GM23338 (cell line): ENCODE measurements at regions not wholly inside any gene's neighbourhood (a gene's known extent, or its start where the extent isn't known, plus 50 kb on each side); places are given as distances from the start of the nearest gene placed in this dataset.
"Not testable (repeated sequence)": the region's sequence is repeated elsewhere in the genome, so short reads cannot be mapped to it uniquely, and the experiment has no call there.

Source experiments
- ATAC-seq: fragments of 200-7000 bp; cut with Tn5 transposase; 3 replicates; pipeline ENCODE4 v1.9.1; 2020
- DNase-seq: peaks from one replicate; pipeline ENCODE4 v3.0.0-alpha.2; 2015; ENCODE audit warnings: low spot score
- H2AFZ ChIP-seq: fragments of 200-600 bp; sonication (generic); 2 replicates; pipeline ENCODE4 v1.8.0; 2016; ENCODE audit warnings: antibody characterized with exemption, mild to moderate bottlenecking, moderate library complexity
- H3F3A ChIP-seq: fragments of 200-600 bp; sonication (generic); replicated peaks from 2 replicates; pipeline ENCODE4 v1.8.0; 2017; ENCODE audit warnings: antibody characterized with exemption, mixed run types, low read depth
- H3K27ac ChIP-seq: fragments of 200-600 bp; sonication (generic); 2 replicates; pipeline ENCODE4 v1.6.1; 2016; ENCODE audit warnings: low read depth
- H3K27me3 ChIP-seq: fragments of 200-600 bp; sonication (generic); 2 replicates; pipeline ENCODE4 v1.8.0; 2016; ENCODE audit warnings: mild to moderate bottlenecking, mixed run types, moderate library complexity; ENCODE audit not compliant: insufficient read depth
- H3K36me3 ChIP-seq: fragments of 200-600 bp; sonication (generic); 2 replicates; pipeline ENCODE4 v1.8.0; 2016; ENCODE audit warnings: mild to moderate bottlenecking; ENCODE audit not compliant: insufficient read depth
- H3K4me1 ChIP-seq: fragments of 200-600 bp; sonication (generic); 2 replicates; pipeline ENCODE4 v1.8.0; 2016; ENCODE audit warnings: mild to moderate bottlenecking, moderate library complexity; ENCODE audit not compliant: insufficient read depth
- H3K4me2 ChIP-seq: fragments of 200-600 bp; sonication (generic); 2 replicates; pipeline ENCODE4 v1.7.1; 2017; ENCODE audit warnings: mixed run types
- H3K4me3 ChIP-seq: fragments of 200-600 bp; sonication (generic); 2 replicates; pipeline ENCODE4 v1.6.1; 2016; ENCODE audit warnings: mixed run types
- H3K79me2 ChIP-seq: fragments of 200-600 bp; sonication (generic); replicated peaks from 2 replicates; pipeline ENCODE4 v1.8.0; 2017; ENCODE audit warnings: mild to moderate bottlenecking; ENCODE audit not compliant: insufficient read depth
- H3K9me2 ChIP-seq: fragments of 200-600 bp; sonication (generic); 2 replicates; pipeline ENCODE4 v1.8.0; 2017; ENCODE audit not compliant: insufficient read depth
- H4K20me1 ChIP-seq: fragments of 200-600 bp; sonication (generic); replicated peaks from 2 replicates; pipeline ENCODE4 v1.8.0; 2017; ENCODE audit warnings: mild to moderate bottlenecking; ENCODE audit not compliant: insufficient read depth
- H3K27ac Mint-ChIP-seq: 2 replicates; pipeline ENCODE4 v1.8.0; 2020; ENCODE audit warnings: inconsistent platforms, mild to moderate bottlenecking, moderate library complexity, mixed read lengths
- H3K27me3 Mint-ChIP-seq: 3 replicates; pipeline ENCODE4 v1.8.0; 2022; ENCODE audit warnings: low read depth, mild to moderate bottlenecking, moderate library complexity, mixed read lengths, inconsistent platforms; ENCODE audit not compliant: insufficient read depth, poor library complexity
- H3K36me3 Mint-ChIP-seq: 3 replicates; pipeline ENCODE4 v1.8.0; 2021; ENCODE audit warnings: low read depth, mild to moderate bottlenecking, inconsistent platforms, moderate library complexity, mixed read lengths
- H3K4me1 Mint-ChIP-seq: 3 replicates; pipeline ENCODE4 v1.8.0; 2020; ENCODE audit warnings: mild to moderate bottlenecking, inconsistent platforms, mixed read lengths
- H3K4me3 Mint-ChIP-seq: 3 replicates; pipeline ENCODE4 v1.8.0; 2021; ENCODE audit warnings: moderate library complexity, mild to moderate bottlenecking, inconsistent platforms, mixed read lengths
- H3K9me3 Mint-ChIP-seq: 3 replicates; pipeline ENCODE4 v1.8.0; 2020; ENCODE audit warnings: moderate library complexity, mild to moderate bottlenecking, inconsistent platforms, mixed read lengths
- CREB1 ChIP-seq: fragments of 250-450 bp; sonication (Bioruptor Pico); IDR thresholded peaks from 2 replicates; pipeline ENCODE4 v1.5.0; 2020; ENCODE audit warnings: low read depth, mild to moderate bottlenecking, moderate library complexity
- CTCF ChIP-seq, 2 experiments: fragments of 200-600 bp in 1 of 2; sonication (generic) in 1 of 2; conservative IDR thresholded peaks; 2 replicates each; pipeline versions ENCODE4 v1.5.1 to v1.6.1; 2016 to 2017; ENCODE audit warnings: antibody characterized with exemption in 2 of 2, low read depth in 2 of 2, mild to moderate bottlenecking in 2 of 2, moderate library complexity in 1 of 2
- EZH2 ChIP-seq: fragments of 200-600 bp; sonication (generic); IDR thresholded peaks from one replicate; pipeline ENCODE4 v1.8.0; 2017; ENCODE audit warnings: antibody characterized with exemption, mild to moderate bottlenecking, low read depth; ENCODE audit not compliant: unreplicated experiment
- EZH2phosphoT487 ChIP-seq: fragments of 200-600 bp; sonication (generic); IDR thresholded peaks from one replicate; pipeline ENCODE4 v1.8.1; 2018; ENCODE audit warnings: antibody characterized with exemption; ENCODE audit not compliant: unreplicated experiment
- JUNB ChIP-seq: IDR thresholded peaks from one replicate; pipeline ENCODE4 v1.6.1; 2016; ENCODE audit warnings: antibody characterized with exemption; ENCODE audit not compliant: unreplicated experiment
- NANOG ChIP-seq: IDR thresholded peaks from 2 replicates; pipeline ENCODE4 v1.6.1; 2016; ENCODE audit warnings: antibody characterized with exemption, borderline replicate concordance
- POLR2AphosphoS5 ChIP-seq: IDR thresholded peaks from 2 replicates; pipeline ENCODE4 v1.6.1; 2016; ENCODE audit warnings: antibody characterized with exemption, low read depth
- REST ChIP-seq: IDR thresholded peaks from one replicate; pipeline ENCODE4 v1.6.1; 2018; ENCODE audit warnings: antibody characterized with exemption; ENCODE audit not compliant: unreplicated experiment
- STAT1 ChIP-seq: IDR thresholded peaks from one replicate; pipeline ENCODE4 v1.6.1; 2016; ENCODE audit warnings: antibody characterized with exemption; ENCODE audit not compliant: unreplicated experiment
- ZNF114 ChIP-seq: fragments of 250-450 bp; sonication (Bioruptor Pico); IDR thresholded peaks from 2 replicates; pipeline ENCODE4 v1.5.0; 2020; ENCODE audit warnings: mild to moderate bottlenecking, moderate library complexity
- ZNF331 ChIP-seq: fragments of 250-450 bp; sonication (Bioruptor Pico); IDR thresholded peaks from 2 replicates; pipeline ENCODE4 v1.5.0; 2020; ENCODE audit warnings: low read depth, mild to moderate bottlenecking, moderate library complexity

- peak; percentile 25; the same call in 2 of the 3 replicates for ATAC-seq
Observed at GRCh38 chr13:67383109-67383757, 153.1 kb upstream of the PCDH9 start.

GRCh38 chr13:67377919-67378318 lies 147.8 kb upstream of the PCDH9 start:
- Mint-ChIP-seq H3K27me3 (no peaks in the 10 kb centered on the region), H3K4me1 (peaks cover 14% of the 10 kb centered on the region), H3K4me3 (no peak overlapping the region), H3K27ac (peak overlapping the region; percentile 47; the same call in 1 of the 2 replicates), H3K9me3 (no peaks in the 10 kb centered on the region), H3K36me3 (no peaks in the 10 kb centered on the region)
- no peak overlapping the region for H2AFZ ChIP-seq
- H4K20me1 ChIP-seq, result no peaks in the 10 kb centered on the region
- no peaks in the 10 kb centered on the region for H3K27me3 ChIP-seq
- H3K9me2 ChIP-seq, result no peaks in the 10 kb centered on the region
- H3K4me2 ChIP-seq, result no peak overlapping the region
- H3K4me3 ChIP-seq, result no peak overlapping the region
- DNase-seq (no peak), ATAC-seq (no peak)
- peaks cover 18% of the 10 kb centered on the region for H3K4me1 ChIP-seq
- H3F3A ChIP-seq, result no peaks in the 10 kb centered on the region
- H3K79me2 ChIP-seq, result no peaks in the 10 kb centered on the region
- no peak overlapping the region for H3K27ac ChIP-seq
- H3K36me3 ChIP-seq, result no peaks in the 10 kb centered on the region
- TF ChIP-seq JUNB, result no peak
- TF ChIP-seq EZH2, result no peak
- no peak for TF ChIP-seq STAT1
- TF ChIP-seq EZH2phosphoT487, result no peak
- no peak for TF ChIP-seq CREB1 (CRISPR knock-in tag)
- TF ChIP-seq CTCF (conservative IDR thresholded peaks at IDR 0.05; ENCODE audit: low read depth in 2 of 2), result no peak
- TF ChIP-seq REST, result no peak
- TF ChIP-seq POLR2AphosphoS5, result no peak
- no peak for TF ChIP-seq NANOG
- TF ChIP-seq ZNF331 (CRISPR knock-in tag), result no peak
- no peak for TF ChIP-seq ZNF114

More at GRCh38 chr13:67383109-67383757, 153.1 kb upstream of the PCDH9 start:
- not testable (repeated sequence) for H3K27me3 Mint-ChIP-seq, H3F3A ChIP-seq, H3K27ac ChIP-seq, DNase-seq, H3K4me3 Mint-ChIP-seq, H3K9me3 Mint-ChIP-seq, H3K9me2 ChIP-seq, H3K27me3 ChIP-seq, H3K36me3 Mint-ChIP-seq, H3K4me2 ChIP-seq, H3K36me3 ChIP-seq, H3K4me3 ChIP-seq, H3K79me2 ChIP-seq, H4K20me1 ChIP-seq
- Histone ChIP-seq H2AFZ (peak overlapping the region; percentile 24), H3K4me1 (peaks cover 26% of the 10 kb centered on the region)
- H3K27ac Mint-ChIP-seq, result peak overlapping the region; percentile 64; the same call in 1 of the 2 replicates
- peaks cover 18% of the 10 kb centered on the region for H3K4me1 Mint-ChIP-seq
